ENCODE measurements at regions not wholly inside any gene's neighbourhood (a gene's known extent, or its start where the extent isn't known, plus 50 kb on each side); places are given as distances from the start of the nearest gene placed in this dataset.

DNA sequence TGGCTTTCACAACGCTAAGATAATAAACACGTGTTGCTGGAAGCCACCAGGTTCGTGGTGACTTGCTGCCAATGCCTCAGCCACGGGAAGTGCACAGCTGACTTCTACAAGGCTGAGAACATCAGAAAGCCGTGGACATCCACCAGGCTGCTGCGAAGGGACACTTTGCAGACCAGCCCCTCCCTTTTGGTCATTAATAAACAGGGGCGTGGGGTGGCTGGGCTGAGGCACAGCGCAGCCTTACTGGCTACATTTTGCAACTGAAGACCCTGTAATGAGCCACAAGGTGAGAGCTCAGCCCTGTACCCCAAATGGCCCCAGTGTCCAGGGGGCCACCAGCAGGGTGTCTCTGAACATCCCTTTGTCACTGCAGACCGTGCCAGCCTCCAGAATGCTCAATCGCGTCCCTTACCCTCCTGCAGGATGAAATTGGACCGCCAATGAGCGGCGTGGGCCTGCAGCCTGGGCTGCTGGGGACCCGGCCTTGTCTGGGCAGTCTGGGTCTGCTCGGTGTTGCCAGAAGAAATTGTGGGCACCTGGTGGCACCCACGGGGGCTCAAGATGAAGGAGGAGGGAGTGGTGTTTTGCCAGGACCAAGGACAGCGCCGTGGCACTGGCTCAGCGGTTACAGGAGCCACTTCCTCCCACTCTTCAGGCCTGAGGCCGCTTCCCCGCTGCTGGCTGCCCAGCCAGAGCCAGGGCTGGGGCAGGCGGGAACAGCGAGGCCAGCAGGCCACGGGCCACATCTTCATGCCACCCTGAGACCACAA is 181.9 kb downstream of the CTTN start:
- TF ChIP-seq ZNF384 (IDR thresholded peaks at IDR 0.05) (no peak), ARNT (IDR thresholded peaks at IDR 0.05) (no peak), SP1 (IDR thresholded peaks at IDR 0.05) (no peak), SUZ12 (IDR thresholded peaks at IDR 0.05) (no peak), BHLHE40 (IDR thresholded peaks at IDR 0.05; ENCODE audit: borderline replicate concordance) (no peak), ELF4 (IDR thresholded peaks at IDR 0.05) (no peak), CTBP1 (IDR thresholded peaks at IDR 0.05; ENCODE audit: borderline replicate concordance) (no peak), NFRKB (IDR thresholded peaks at IDR 0.05) (no peak), L3MBTL2 (conservative IDR thresholded peaks at IDR 0.05) (no peak), TARDBP (IDR thresholded peaks at IDR 0.05) (no peak)
- TF ChIP-seq, protein P1, sequence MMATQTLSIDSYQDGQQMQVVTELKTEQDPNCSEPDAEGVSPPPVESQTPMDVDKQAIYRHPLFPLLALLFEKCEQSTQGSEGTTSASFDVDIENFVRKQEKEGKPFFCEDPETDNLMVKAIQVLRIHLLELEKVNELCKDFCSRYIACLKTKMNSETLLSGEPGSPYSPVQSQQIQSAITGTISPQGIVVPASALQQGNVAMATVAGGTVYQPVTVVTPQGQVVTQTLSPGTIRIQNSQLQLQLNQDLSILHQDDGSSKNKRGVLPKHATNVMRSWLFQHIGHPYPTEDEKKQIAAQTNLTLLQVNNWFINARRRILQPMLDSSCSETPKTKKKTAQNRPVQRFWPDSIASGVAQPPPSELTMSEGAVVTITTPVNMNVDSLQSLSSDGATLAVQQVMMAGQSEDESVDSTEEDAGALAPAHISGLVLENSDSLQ (IDR thresholded peaks at IDR 0.05), result no peak

Data from HEK293T (cell line).